Peyer's patch (tissue), 4 donors: ENCODE measurements at regions not wholly inside any gene's neighbourhood (a gene's known extent, or its start where the extent isn't known, plus 50 kb on each side); places are given as distances from the start of the nearest gene placed in this dataset.

Experiments
- CTCF ChIP-seq, 6 experiments: fragments of 450-650 bp in 4 of 6; fragments of 200-600 bp in 2 of 6; sonication (generic) in 1 of 6; IDR thresholded peaks; one replicate each; pipeline ENCODE4 v1.5.1; 2017 to 2019; ENCODE audit warnings: antibody characterized with exemption in 6 of 6, mild to moderate bottlenecking in 3 of 6, moderate library complexity in 1 of 6
- POLR2A ChIP-seq, 2 donors: fragments of 450-650 bp; IDR thresholded peaks; one replicate each; pipeline ENCODE4 v1.5.1; 2017; ENCODE audit warnings: antibody characterized with exemption in 2 of 2, mild to moderate bottlenecking in 2 of 2, moderate library complexity in 2 of 2

DNA sequence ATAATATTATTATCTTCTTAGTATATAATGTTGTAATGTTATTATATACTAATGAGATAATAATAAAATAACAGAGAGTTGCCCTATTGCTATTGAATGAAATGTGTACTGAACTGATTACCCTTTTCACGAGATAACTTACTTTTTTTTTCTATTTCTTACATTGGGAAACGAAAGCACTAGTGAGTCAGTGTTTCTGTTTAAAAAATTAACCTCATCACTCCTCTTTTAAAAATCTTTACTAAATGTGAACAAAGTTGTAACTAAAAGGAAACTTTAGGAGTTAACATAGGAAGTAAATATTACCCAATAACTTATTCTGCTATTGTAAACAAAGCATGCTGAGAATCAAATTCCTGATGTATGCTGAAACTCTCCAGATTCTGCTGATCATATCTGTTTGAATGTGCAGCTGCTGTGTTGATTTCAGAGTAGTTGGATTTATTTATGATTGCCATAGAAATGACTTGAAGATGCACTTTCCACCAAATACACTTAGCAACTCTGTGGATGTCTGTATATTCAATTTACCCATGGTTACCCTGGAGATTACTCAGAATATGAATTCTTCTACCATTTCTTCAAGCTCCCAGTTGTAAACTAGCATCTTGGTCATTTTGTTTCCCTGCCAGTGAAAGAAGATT, 523.4 kb downstream of the TENT5A start:
- TF ChIP-seq CTCF (IDR thresholded peaks at IDR 0.05): no peak
- TF ChIP-seq POLR2A (IDR thresholded peaks at IDR 0.05): no peak
